Neuronal stem cell (in vitro differentiated cells): ENCODE measurements at regions not wholly inside any gene's neighbourhood (a gene's known extent, or its start where the extent isn't known, plus 50 kb on each side); places are given as distances from the start of the nearest gene placed in this dataset.

Experiments used
- DNase-seq: peaks from one replicate; pipeline ENCODE4 v3.0.0-alpha.2; 2013; ENCODE audit warnings: low spot score
- H2AFZ ChIP-seq: one replicate; pipeline ENCODE4 v1.6.1; 2013; ENCODE audit warnings: mild to moderate bottlenecking, low read length, inconsistent platforms
- H2AK5ac ChIP-seq: 2 replicates; pipeline ENCODE4 v1.6.1; 2013; ENCODE audit warnings: low read depth, mild to moderate bottlenecking, inconsistent platforms, low read length, moderate library complexity, mixed read lengths
- H2BK120ac ChIP-seq: 2 replicates; pipeline ENCODE4 v1.6.1; 2013; ENCODE audit warnings: low read depth, mild to moderate bottlenecking, inconsistent platforms, low read length, moderate library complexity, mixed read lengths
- H2BK12ac ChIP-seq: one replicate; pipeline ENCODE4 v1.6.1; 2013; ENCODE audit warnings: low read length, inconsistent platforms
- H2BK15ac ChIP-seq: 2 replicates; pipeline ENCODE4 v1.6.1; 2013; ENCODE audit warnings: mild to moderate bottlenecking, low read length, inconsistent platforms, mixed read lengths
- H2BK5ac ChIP-seq: one replicate; pipeline ENCODE4 v1.6.1; 2013; ENCODE audit warnings: inconsistent platforms, mild to moderate bottlenecking, low read length, moderate library complexity
- H3K14ac ChIP-seq: one replicate; pipeline ENCODE4 v1.6.1; 2013; ENCODE audit warnings: low read length, inconsistent platforms
- H3K18ac ChIP-seq: 2 replicates; pipeline ENCODE4 v1.6.1; 2013; ENCODE audit warnings: low read length, inconsistent platforms
- H3K23ac ChIP-seq: 2 replicates; pipeline ENCODE4 v1.6.1; 2013; ENCODE audit warnings: low read depth, mild to moderate bottlenecking, mixed read lengths, low read length, inconsistent platforms; ENCODE audit not compliant: poor library complexity
- H3K27ac ChIP-seq: replicated peaks from 3 replicates; pipeline ENCODE4 v1.5.1; 2013; ENCODE audit warnings: low read length, inconsistent platforms
- H3K27me3 ChIP-seq, 3 experiments: 2 replicates each; pipeline ENCODE4 v1.6.1; 2013; ENCODE audit warnings: low read length in 3 of 3, mild to moderate bottlenecking in 2 of 3, inconsistent platforms in 1 of 3, low read depth in 1 of 3, mixed read lengths in 1 of 3, moderate library complexity in 1 of 3; ENCODE audit not compliant: control insufficient read depth in 3 of 3, insufficient read depth in 3 of 3
- H3K36me3 ChIP-seq, 2 donors: replicated peaks in 1 of 2; 2 replicates each; pipeline ENCODE4 v1.6.1; 2013; ENCODE audit warnings: low read length in 2 of 2; ENCODE audit not compliant: control insufficient read depth in 2 of 2, insufficient read depth in 2 of 2
- H3K4ac ChIP-seq: 2 replicates; pipeline ENCODE4 v1.6.1; 2013; ENCODE audit warnings: inconsistent platforms, mild to moderate bottlenecking, low read length, moderate library complexity
- H3K4me1 ChIP-seq, 2 donors: 1 replicate in 1 of 2; 2 replicates in 1 of 2; pipeline ENCODE4 v1.6.1; 2013; ENCODE audit warnings: low read length in 2 of 2, low read depth in 1 of 2; ENCODE audit not compliant: control insufficient read depth in 2 of 2, insufficient read depth in 1 of 2
- H3K4me2 ChIP-seq: one replicate; pipeline ENCODE4 v1.6.1; 2013; ENCODE audit warnings: mild to moderate bottlenecking, low read length, inconsistent platforms; ENCODE audit not compliant: insufficient read depth, poor library complexity, severe bottlenecking
- H3K4me3 ChIP-seq, 2 donors: 2 replicates each; pipeline ENCODE4 v1.5.1; 2013; ENCODE audit warnings: low read length in 2 of 2, mild to moderate bottlenecking in 2 of 2, inconsistent platforms in 1 of 2, moderate library complexity in 1 of 2
- H3K79me1 ChIP-seq: one replicate; pipeline ENCODE4 v1.6.1; 2013; ENCODE audit warnings: low read depth, mild to moderate bottlenecking, inconsistent platforms, low read length, moderate library complexity
- H3K9ac ChIP-seq: one replicate; pipeline ENCODE4 v1.6.1; 2013; ENCODE audit warnings: mild to moderate bottlenecking, low read depth, low read length, inconsistent platforms; ENCODE audit not compliant: poor library complexity
- H3K9me3 ChIP-seq, 2 donors: replicated peaks in 1 of 2; 2 replicates each; pipeline versions ENCODE3 to v1.6.1; 2013; ENCODE audit warnings: low read length in 2 of 2, mild to moderate bottlenecking in 2 of 2, inconsistent platforms in 1 of 2, low read depth in 1 of 2, mixed read lengths in 1 of 2, moderate library complexity in 1 of 2; ENCODE audit not compliant: control insufficient read depth in 2 of 2, insufficient read depth in 1 of 2
- H4K8ac ChIP-seq: one replicate; pipeline ENCODE4 v1.6.1; 2013; ENCODE audit warnings: low read depth, mild to moderate bottlenecking, inconsistent platforms, low read length, moderate library complexity
- H4K91ac ChIP-seq: one replicate; pipeline ENCODE4 v1.6.1; 2013; ENCODE audit warnings: low read length, low read depth, mild to moderate bottlenecking, inconsistent platforms; ENCODE audit not compliant: poor library complexity
- WGBS, 2 donors: extraction: QIAGEN DNeasy Blood & Tissue Kit; methylation state at CpG; one replicate each; pipeline ENCODE4 v1.1.7; 2013; ENCODE audit warnings: missing lambda C conversion rate in 2 of 2, mixed read lengths in 1 of 2; ENCODE audit not compliant: insufficient read length in 2 of 2, insufficient replicate concordance in 1 of 2; ENCODE audit errors: extremely low coverage in 2 of 2; 5-methylcytosine and 5-hydroxymethylcytosine counted together

- Histone ChIP-seq H2AFZ (no peak overlapping the region), H2BK15ac (no peak overlapping the region), H2BK120ac (no peak overlapping the region), H3K79me1 (no peaks in the 10 kb centered on the region), H3K27me3 (no peaks in the 10 kb centered on the region), H3K23ac (no peak overlapping the region), H3K4me1 (no peaks in the 10 kb centered on the region), H3K4me2 (no peak overlapping the region), H3K27ac (no peak overlapping the region), H3K9ac (no peak overlapping the region), H3K14ac (no peak overlapping the region), H3K36me3 (no peaks in the 10 kb centered on the region), H4K91ac (no peak overlapping the region), H2BK12ac (no peak overlapping the region), H2BK5ac (no peak overlapping the region), H3K18ac (no peak overlapping the region), H2AK5ac (no peak overlapping the region), H4K8ac (no peak overlapping the region), H3K9me3 (no peaks in the 10 kb centered on the region), H3K4ac (no peak overlapping the region), H3K4me3 (no peak overlapping the region)
- no CpG with 5 or more reads among the region's 4 CpGs for WGBS, 2 donors
- no peak for DNase-seq
Observed at GRCh38 chr3:152760024-152760563, 74.8 kb upstream of the P2RY1 start.

GRCh38 chr3:152760591-152760990, 74.3 kb upstream of the P2RY1 start:
- Histone ChIP-seq H3K27me3 (no peaks in the 10 kb centered on the region), H4K91ac (no peak overlapping the region), H3K4ac (no peak overlapping the region), H2AK5ac (no peak overlapping the region), H4K8ac (no peak overlapping the region), H3K23ac (no peak overlapping the region), H2BK12ac (no peak overlapping the region), H3K14ac (no peak overlapping the region), H3K9me3 (no peaks in the 10 kb centered on the region), H2BK5ac (no peak overlapping the region), H2BK120ac (no peak overlapping the region), H3K4me2 (no peak overlapping the region), H3K79me1 (no peaks in the 10 kb centered on the region), H3K18ac (no peak overlapping the region), H3K36me3 (no peaks in the 10 kb centered on the region), H3K4me3 (no peak overlapping the region), H3K9ac (no peak overlapping the region), H3K27ac (no peak overlapping the region), H3K4me1 (no peaks in the 10 kb centered on the region), H2BK15ac (no peak overlapping the region), H2AFZ (no peak overlapping the region)
- WGBS, 2 donors, result no CpG with 5 or more reads among the region's 3 CpGs
- no peak for DNase-seq

- no peak overlapping the region for H2BK5ac ChIP-seq
- no peaks in the 10 kb centered on the region for H3K4me1 ChIP-seq
- H3K9ac ChIP-seq, result no peak overlapping the region
- H3K14ac ChIP-seq, result no peak overlapping the region
- H3K4me2 ChIP-seq, result no peak overlapping the region
- H3K4ac ChIP-seq, result no peak overlapping the region
- H3K23ac ChIP-seq, result no peak overlapping the region
- no peak overlapping the region for H2BK120ac ChIP-seq
- no peak overlapping the region for H4K8ac ChIP-seq
- H4K91ac ChIP-seq, result no peak overlapping the region
- no peak overlapping the region for H2BK15ac ChIP-seq
- no peak overlapping the region for H2AFZ ChIP-seq
- H2AK5ac ChIP-seq, result no peak overlapping the region
- H3K36me3 ChIP-seq, result no peaks in the 10 kb centered on the region
- H3K27ac ChIP-seq, result no peak overlapping the region
- H3K27me3 ChIP-seq, result no peaks in the 10 kb centered on the region
- no peak overlapping the region for H3K18ac ChIP-seq
- H3K9me3 ChIP-seq, result no peaks in the 10 kb centered on the region
- H3K79me1 ChIP-seq, result no peaks in the 10 kb centered on the region
- WGBS, 2 donors, result no CpG with 5 or more reads among the region's 3 CpGs
- no peak for DNase-seq
- H3K4me3 ChIP-seq, result no peak overlapping the region
- no peak overlapping the region for H2BK12ac ChIP-seq
Observed at GRCh38 chr3:152768478-152768877, 66.5 kb upstream of the P2RY1 start.

- Histone ChIP-seq H2AK5ac (no peak overlapping the region), H3K9ac (no peak overlapping the region), H3K27me3 (no peaks in the 10 kb centered on the region), H3K27ac (no peak overlapping the region), H3K23ac (no peak overlapping the region), H2AFZ (no peak overlapping the region), H3K18ac (no peak overlapping the region), H3K36me3 (no peaks in the 10 kb centered on the region), H4K8ac (no peak overlapping the region), H2BK12ac (no peak overlapping the region), H3K79me1 (no peaks in the 10 kb centered on the region), H3K14ac (no peak overlapping the region), H2BK120ac (no peak overlapping the region), H2BK15ac (no peak overlapping the region), H3K4me3 (no peak overlapping the region), H3K9me3 (no peaks in the 10 kb centered on the region), H3K4me2 (no peak overlapping the region), H3K4me1 (no peaks in the 10 kb centered on the region), H4K91ac (no peak overlapping the region), H2BK5ac (no peak overlapping the region), H3K4ac (no peak overlapping the region)
- DNase-seq, result no peak
Observed at GRCh38 chr3:152769523-152769922, 65.4 kb upstream of the P2RY1 start.
